ENCODE measurements at regions not wholly inside any gene's neighbourhood (a gene's known extent, or its start where the extent isn't known, plus 50 kb on each side); places are given as distances from the start of the nearest gene placed in this dataset.
A peak's percentile ranks its signal among the peaks of the same experiment; 100 is the strongest.

DNA sequence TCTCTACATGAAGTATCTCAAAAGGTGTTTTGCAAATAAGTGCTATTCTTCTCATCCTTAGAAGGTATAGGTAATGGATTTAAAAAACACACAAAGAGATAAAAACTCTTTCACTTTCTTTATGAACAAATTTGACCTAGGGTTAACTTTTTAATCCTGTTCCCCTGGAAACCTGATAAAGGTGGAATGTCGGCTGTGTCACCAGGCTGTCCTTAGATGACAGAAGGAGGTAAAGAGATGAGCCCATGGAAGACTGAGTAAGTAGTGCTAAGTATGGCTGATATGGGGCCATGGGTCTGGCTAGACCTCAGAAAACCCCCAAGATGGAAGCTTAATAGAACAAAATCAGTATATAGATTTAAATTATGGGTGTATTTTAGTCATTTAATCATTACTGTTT is 153.8 kb upstream of the LSM14A start:
- POLR2A ChIA-PET: no interaction called here
- CTCF ChIA-PET: no interaction called here
- DNase-seq (ENCODE audit: extremely low spot score): no peak

DNA sequence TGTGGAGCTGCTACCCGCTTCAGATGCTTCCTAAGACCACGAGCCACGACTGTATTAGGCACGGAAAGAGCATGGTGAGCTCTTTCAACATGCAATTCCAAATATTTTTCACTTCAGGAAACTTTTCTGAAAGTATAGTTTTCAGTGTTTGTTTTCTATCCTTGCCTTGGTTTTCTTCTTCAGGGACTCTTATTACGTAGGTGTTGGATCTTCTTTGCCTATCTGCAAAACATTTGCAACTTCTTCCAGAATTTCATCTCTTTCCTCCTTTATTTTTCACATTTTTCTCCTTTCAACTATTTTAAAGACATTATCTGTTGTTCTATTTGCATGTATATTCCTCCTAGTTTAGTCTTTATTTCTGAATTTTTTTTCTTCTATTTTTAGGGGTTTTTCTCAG is 148.9 kb upstream of the LSM14A start:
- ChIA-PET POLR2A (no interaction called here), CTCF (no interaction called here)
- no peak for TF ChIP-seq SUZ12 (IDR thresholded peaks at IDR 0.05)
- no peak for TF ChIP-seq ELF4 (IDR thresholded peaks at IDR 0.05)
- TF ChIP-seq FOXA1 (IDR thresholded peaks at IDR 0.05): no peak
- TF ChIP-seq HDGF (IDR thresholded peaks at IDR 0.05; ENCODE audit: borderline replicate concordance): no peak
- no peak for TF ChIP-seq SP1 (IDR thresholded peaks at IDR 0.05)
- no peak for TF ChIP-seq ARNT (IDR thresholded peaks at IDR 0.05)
- TF ChIP-seq, protein P1, sequence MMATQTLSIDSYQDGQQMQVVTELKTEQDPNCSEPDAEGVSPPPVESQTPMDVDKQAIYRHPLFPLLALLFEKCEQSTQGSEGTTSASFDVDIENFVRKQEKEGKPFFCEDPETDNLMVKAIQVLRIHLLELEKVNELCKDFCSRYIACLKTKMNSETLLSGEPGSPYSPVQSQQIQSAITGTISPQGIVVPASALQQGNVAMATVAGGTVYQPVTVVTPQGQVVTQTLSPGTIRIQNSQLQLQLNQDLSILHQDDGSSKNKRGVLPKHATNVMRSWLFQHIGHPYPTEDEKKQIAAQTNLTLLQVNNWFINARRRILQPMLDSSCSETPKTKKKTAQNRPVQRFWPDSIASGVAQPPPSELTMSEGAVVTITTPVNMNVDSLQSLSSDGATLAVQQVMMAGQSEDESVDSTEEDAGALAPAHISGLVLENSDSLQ (IDR thresholded peaks at IDR 0.05): no peak
- no peak for TF ChIP-seq TARDBP (IDR thresholded peaks at IDR 0.05)
- no peak for TF ChIP-seq CTBP1 (IDR thresholded peaks at IDR 0.05; ENCODE audit: borderline replicate concordance)
- TF ChIP-seq FOXM1 (IDR thresholded peaks at IDR 0.05; ENCODE audit: borderline replicate concordance): no peak
- TF ChIP-seq FOXK2 (IDR thresholded peaks at IDR 0.05): no peak
- no peak for TF ChIP-seq L3MBTL2 (conservative IDR thresholded peaks at IDR 0.05)
- TF ChIP-seq LEF1 (IDR thresholded peaks at IDR 0.05; ENCODE audit: borderline replicate concordance): no peak
- no peak for DNase-seq (ENCODE audit: extremely low spot score)

More for the DNA sequence above, 153.8 kb upstream of the LSM14A start:
- TF ChIP-seq FOXK2 (IDR thresholded peaks at IDR 0.05) (no peak), SUZ12 (IDR thresholded peaks at IDR 0.05) (no peak), SP1 (IDR thresholded peaks at IDR 0.05) (no peak), ZNF384 (IDR thresholded peaks at IDR 0.05) (no peak), FOXM1 (IDR thresholded peaks at IDR 0.05; ENCODE audit: borderline replicate concordance) (no peak), TARDBP (IDR thresholded peaks at IDR 0.05) (no peak), HDGF (IDR thresholded peaks at IDR 0.05; ENCODE audit: borderline replicate concordance) (no peak)

DNA sequence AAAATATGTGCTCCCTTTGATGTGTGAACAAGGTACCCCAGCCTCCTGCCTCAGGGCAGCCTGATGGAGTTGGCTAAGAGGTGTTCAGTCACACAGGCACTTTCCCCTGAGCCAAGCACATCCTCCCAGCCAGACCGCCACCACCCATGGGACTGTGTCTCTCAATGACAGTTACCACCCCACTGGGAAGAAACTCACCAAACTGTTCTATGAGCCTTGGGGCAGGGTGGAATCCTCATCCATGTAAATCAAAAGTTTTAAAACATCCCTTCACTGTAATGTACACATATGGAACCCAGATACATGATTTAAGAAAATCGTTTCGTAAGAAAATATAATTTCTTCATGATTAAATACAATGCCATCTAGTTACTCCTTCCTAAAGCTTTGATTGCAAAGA is 138.4 kb upstream of the LSM14A start:
- no peak for TF ChIP-seq ZNF384 (IDR thresholded peaks at IDR 0.05)
- no peak for TF ChIP-seq FOXM1 (IDR thresholded peaks at IDR 0.05; ENCODE audit: borderline replicate concordance)
- no peak for TF ChIP-seq TARDBP (IDR thresholded peaks at IDR 0.05)
- TF ChIP-seq ELF4 (IDR thresholded peaks at IDR 0.05): no peak
- no peak for TF ChIP-seq SUZ12 (IDR thresholded peaks at IDR 0.05)
- TF ChIP-seq HDGF (IDR thresholded peaks at IDR 0.05; ENCODE audit: borderline replicate concordance): no peak
- no peak for TF ChIP-seq ARNT (IDR thresholded peaks at IDR 0.05)
- TF ChIP-seq BHLHE40 (IDR thresholded peaks at IDR 0.05; ENCODE audit: borderline replicate concordance): no peak
- CTCF ChIA-PET: interaction anchor here (1.3 kb wide), 1 partner anchor 36 kb away, joined by 3 read pairs; no protein-coding TSS in a partner anchor
- POLR2A ChIA-PET: no interaction called here
- DNase-seq (ENCODE audit: extremely low spot score): no peak

DNA sequence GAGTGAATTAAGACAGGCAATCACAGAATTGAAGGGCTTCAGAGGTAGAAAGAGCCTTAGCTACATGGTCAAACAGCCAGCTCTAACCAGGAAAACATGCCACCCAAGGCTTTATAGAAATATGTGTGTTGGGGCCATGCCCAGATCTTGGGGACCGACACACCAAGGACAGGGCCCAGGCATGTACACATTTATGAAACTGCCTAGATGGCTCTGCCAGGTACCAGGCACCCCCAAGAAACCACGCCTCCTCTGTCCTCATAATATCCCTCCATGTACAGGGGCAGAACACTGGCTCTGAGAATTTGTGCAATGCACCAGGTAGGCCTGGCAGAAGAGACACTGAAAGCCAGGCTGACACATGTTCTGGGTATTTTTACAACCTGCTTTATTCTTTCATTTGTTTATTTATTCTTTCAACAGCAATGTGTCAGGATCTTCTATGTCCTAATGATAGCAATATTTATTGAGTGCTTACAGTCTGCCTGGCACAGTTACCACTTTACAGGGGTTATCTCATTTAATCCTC is 137.9 kb upstream of the LSM14A start:
- CTCF ChIA-PET: interaction anchor here (1.3 kb wide), 1 partner anchor 36 kb away, joined by 3 read pairs; no protein-coding TSS in a partner anchor

DNA sequence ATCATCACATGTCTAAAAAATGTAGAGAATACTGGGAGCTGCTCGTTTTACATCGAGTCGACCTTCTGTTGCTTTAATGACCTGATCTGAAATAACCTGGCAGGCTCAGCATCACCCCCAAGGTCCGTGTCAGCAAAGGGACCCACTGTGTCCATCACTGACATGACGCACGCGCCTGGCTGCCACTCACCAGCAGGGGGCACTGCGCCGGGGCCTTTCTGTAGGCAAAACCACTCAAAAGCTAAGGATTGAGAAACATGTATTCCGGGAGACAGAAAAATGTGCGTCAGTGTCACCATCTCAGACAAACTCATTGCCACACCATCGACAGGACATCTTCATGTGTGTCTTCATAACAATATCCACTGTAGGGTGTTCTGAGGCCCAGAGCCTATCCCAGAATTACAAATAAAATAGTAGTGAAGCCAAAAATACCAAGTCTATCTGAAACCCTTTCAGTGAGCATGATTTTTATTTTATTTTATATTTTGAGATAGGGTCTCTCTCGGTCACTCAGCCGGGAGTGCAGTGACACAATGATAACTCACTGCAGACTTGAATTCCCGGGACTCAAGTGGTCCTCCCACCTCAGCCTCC is 130.3 kb upstream of the LSM14A start:
- ChIA-PET POLR2A (interaction anchor here (0.6 kb wide), 1 partner anchor 55 kb away, joined by 4 read pairs; no protein-coding TSS in a partner anchor), CTCF (interaction anchor here (0.6 to 1.7 kb wide), 8 partner anchors 13 to 502 kb away, joined by 3 to 13 read pairs (median 4); no protein-coding TSS in a partner anchor)
- TF ChIP-seq, protein P1 (IDR thresholded peaks at IDR 0.05): peak; percentile 62
- TF ChIP-seq SP1 (IDR thresholded peaks at IDR 0.05): no peak
- peak; percentile 75 for DNase-seq (ENCODE audit: extremely low spot score)

More for the DNA sequence above, 137.9 kb upstream of the LSM14A start:
- POLR2A ChIA-PET: no interaction called here
- no peak for DNase-seq (ENCODE audit: extremely low spot score)
- no peak for TF ChIP-seq NFRKB (IDR thresholded peaks at IDR 0.05)
- no peak for TF ChIP-seq ARNT (IDR thresholded peaks at IDR 0.05)
- TF ChIP-seq ZNF384 (IDR thresholded peaks at IDR 0.05): no peak

DNA sequence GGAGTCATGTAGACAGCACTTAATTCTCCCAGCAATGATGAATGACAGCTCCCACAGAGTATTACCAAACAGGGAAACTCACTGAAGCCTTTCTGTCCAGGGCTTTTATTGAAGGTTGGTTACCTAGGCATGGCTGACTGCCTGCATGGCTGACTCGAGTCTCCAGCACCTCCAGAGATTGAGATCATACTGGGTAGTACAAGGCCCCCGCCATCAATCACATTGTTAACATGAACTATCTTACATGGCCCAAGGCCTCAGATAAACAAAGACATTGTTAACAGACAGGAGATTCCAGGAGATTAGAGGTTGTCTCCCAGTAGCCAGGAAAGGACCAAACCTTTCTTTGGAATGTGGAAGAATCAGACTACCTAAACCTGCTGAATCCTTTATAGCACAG is 128.3 kb upstream of the LSM14A start:
- ChIA-PET CTCF (interaction anchor here (1.2 kb wide), 1 partner anchor 52 kb away, joined by 3 read pairs; no protein-coding TSS in a partner anchor), POLR2A (no interaction called here)
- no peak for DNase-seq (ENCODE audit: extremely low spot score)
- TF ChIP-seq FOXM1 (IDR thresholded peaks at IDR 0.05; ENCODE audit: borderline replicate concordance): no peak
- no peak for TF ChIP-seq ARNT (IDR thresholded peaks at IDR 0.05)
- no peak for TF ChIP-seq LEF1 (IDR thresholded peaks at IDR 0.05; ENCODE audit: borderline replicate concordance)
- no peak for TF ChIP-seq CTBP1 (IDR thresholded peaks at IDR 0.05; ENCODE audit: borderline replicate concordance)
- no peak for TF ChIP-seq TARDBP (IDR thresholded peaks at IDR 0.05)
- no peak for TF ChIP-seq SP1 (IDR thresholded peaks at IDR 0.05)
- no peak for TF ChIP-seq NFRKB (IDR thresholded peaks at IDR 0.05)
- TF ChIP-seq FOXA1 (IDR thresholded peaks at IDR 0.05): no peak
- no peak for TF ChIP-seq SUZ12 (IDR thresholded peaks at IDR 0.05)
- no peak for TF ChIP-seq HDGF (IDR thresholded peaks at IDR 0.05; ENCODE audit: borderline replicate concordance)
- no peak for TF ChIP-seq FOXK2 (IDR thresholded peaks at IDR 0.05)
- TF ChIP-seq BHLHE40 (IDR thresholded peaks at IDR 0.05; ENCODE audit: borderline replicate concordance): no peak
- TF ChIP-seq ZNF384 (IDR thresholded peaks at IDR 0.05): no peak
- no peak for TF ChIP-seq L3MBTL2 (conservative IDR thresholded peaks at IDR 0.05)
- TF ChIP-seq ELF4 (IDR thresholded peaks at IDR 0.05): no peak
- TF ChIP-seq, protein P1 (IDR thresholded peaks at IDR 0.05): no peak

Measured in HEK293T (cell line).